ENCODE measurements at regions not wholly inside any gene's neighbourhood (a gene's known extent, or its start where the extent isn't known, plus 50 kb on each side); places are given as distances from the start of the nearest gene placed in this dataset.

- Histone ChIP-seq H2BK5ac (ENCODE audit: low read depth, low read length) (no peak overlapping the region), H3K4me2 (ENCODE audit: insufficient read depth in 1 of 2, low read depth in 2 of 2, low read length in 2 of 2) (no peak overlapping the region), H4K8ac (ENCODE audit: extremely low read depth, insufficient read depth, low read length) (no peak overlapping the region), H2AK5ac (ENCODE audit: low read depth, low read length) (no peak overlapping the region), H2AFZ (ENCODE audit: low read length) (no peak overlapping the region), H2BK20ac (ENCODE audit: low read length) (no peak overlapping the region), H3K9ac (replicated peaks in 1 of 4; ENCODE audit: extremely low read depth in 1 of 4, low read depth in 3 of 4, low read length in 3 of 4) (no peak overlapping the region), H3K14ac (ENCODE audit: insufficient read length) (no peak overlapping the region), H3K4ac (replicated peaks; ENCODE audit: insufficient read length, low read depth, low read length) (no peak overlapping the region), H3K23me2 (ENCODE audit: low read depth, low read length) (no peaks in the 10 kb centered on the region; the same call in 1 of the 2 replicates), H3K18ac (ENCODE audit: extremely low read depth, low read length) (no peak overlapping the region), H3K36me3 (ENCODE audit: control insufficient read depth in 2 of 4, insufficient read depth in 4 of 4, low read length in 3 of 4) (no peaks in the 10 kb centered on the region), H3K79me1 (ENCODE audit: low read depth, low read length) (no peaks in the 10 kb centered on the region), H4K91ac (replicated peaks; ENCODE audit: insufficient read length, low read length) (no peak overlapping the region), H3K27ac (ENCODE audit: low read depth, low read length) (no peak overlapping the region), H3K4me1 (replicated peaks in 1 of 4; ENCODE audit: control insufficient read depth in 3 of 4, insufficient read depth in 4 of 4, low read length in 3 of 4) (peaks cover 0 to 7% (median 5%) of the 10 kb centered on the region in 4 experiments; a peak in 5 of 7 replicates), H3K27me3 (replicated peaks in 1 of 4; ENCODE audit: control insufficient read depth in 3 of 4, extremely low read depth in 1 of 4, insufficient read depth in 3 of 4, low read length in 3 of 4) (peaks cover 0 to 7% (median 0%) of the 10 kb centered on the region in 4 experiments; a peak in 3 of 7 replicates), H3K9me3 (ENCODE audit: insufficient read depth in 2 of 2, low read depth in 1 of 2, low read length in 1 of 2) (no peaks in the 10 kb centered on the region), H3K23ac (ENCODE audit: insufficient read length) (no peak overlapping the region), H2BK120ac (replicated peaks; ENCODE audit: low read depth, low read length) (no peak overlapping the region), H2BK15ac (ENCODE audit: low read length) (no peak overlapping the region), H3K56ac (replicated peaks; ENCODE audit: insufficient read length, low read depth, low read length) (no peak overlapping the region), H3K79me2 (ENCODE audit: control insufficient read depth in 1 of 2, insufficient read depth in 2 of 2, low read length in 2 of 2) (no peaks in the 10 kb centered on the region), H4K20me1 (replicated peaks in 1 of 2; ENCODE audit: control insufficient read depth in 1 of 2, insufficient read depth in 2 of 2, low read length in 2 of 2) (peaks cover 0 to 2% of the 10 kb centered on the region in 2 experiments), H2BK12ac (ENCODE audit: low read depth, low read length) (no peak overlapping the region), H3K4me3 (ENCODE audit: extremely low read depth in 1 of 4, insufficient read depth in 2 of 4, low read depth in 3 of 4, low read length in 4 of 4) (no peak overlapping the region), H4K5ac (ENCODE audit: insufficient read length, low read depth, low read length) (no peak overlapping the region)
- WGBS, 2 experiments (ENCODE audit: extremely low coverage in 1 of 2, insufficient coverage in 1 of 2, insufficient read length in 1 of 2, insufficient replicate concordance in 2 of 2, low coverage in 1 of 2, low lambda C conversion rate in 2 of 2, missing lambda C conversion rate in 1 of 2): 55% methylated on average over 16 of the region's 16 CpGs; no CpG with 5 or more reads in 1 of the 2 experiments
- TF ChIP-seq HDAC2 (IDR thresholded peaks at IDR 0.05; ENCODE audit: borderline replicate concordance in 1 of 2, low read depth in 2 of 2, low read length in 2 of 2) (peak; percentile 34 to 91; a peak in 1 of 4 replicates), FOSL1 (IDR thresholded peaks at IDR 0.05; ENCODE audit: insufficient read depth, low read depth, low read length) (no peak), SIN3A (conservative IDR thresholded peaks at IDR 0.05 in 1 of 2, IDR thresholded peaks at IDR 0.05 in 1 of 2; ENCODE audit: low read depth in 1 of 2, low read length in 2 of 2) (peak in 1 of 2 experiments; percentile 81; a peak in 2 of 4 replicates)
- POLR2A ChIA-PET (ENCODE audit: partially characterized antibody): interaction anchor here (0.8 kb wide), 1 partner anchor 13 kb away, joined by 3 read pairs; no protein-coding TSS in a partner anchor
- CTCF ChIA-PET (ENCODE audit: partially characterized antibody): interaction anchor here (0.8 to 1.5 kb wide), 5 partner anchors 40 to 72 kb away, joined by 3 to 4 read pairs (median 3); no protein-coding TSS in a partner anchor
- FAIRE-seq (no peak), DNase-seq (ENCODE audit: low read depth in 1 of 2, low spot score in 2 of 2) (no peak)
These were observed 96.6 kb downstream of the MRM1 start for GRCh38 chr17:36697903-36698530.
